ENCODE measurements at regions not wholly inside any gene's neighbourhood (a gene's known extent, or its start where the extent isn't known, plus 50 kb on each side); places are given as distances from the start of the nearest gene placed in this dataset.

DNA sequence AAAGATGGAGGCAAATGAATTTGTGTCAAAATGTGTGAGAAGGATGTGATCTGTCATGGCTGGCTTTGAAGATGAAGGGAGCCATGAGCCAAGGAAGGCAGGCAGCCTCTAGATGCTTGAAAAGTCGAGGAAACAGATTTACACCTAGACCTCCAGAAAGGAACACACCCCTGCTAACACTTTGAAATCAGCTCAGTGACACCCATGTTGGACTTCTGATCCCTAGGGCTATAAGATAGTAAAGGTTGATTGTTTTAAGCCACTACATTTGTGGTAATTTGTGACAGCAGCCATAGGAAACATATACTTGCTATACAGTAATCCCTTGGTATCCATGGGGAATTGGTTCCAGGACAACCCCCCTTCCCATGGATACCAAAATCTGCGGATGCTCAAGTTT, 80.5 kb upstream of the DYRK2 start:
- no peak for TF ChIP-seq ZBTB11 (CRISPR knock-in tag; IDR thresholded peaks at IDR 0.05)
- TF ChIP-seq, protein P1, sequence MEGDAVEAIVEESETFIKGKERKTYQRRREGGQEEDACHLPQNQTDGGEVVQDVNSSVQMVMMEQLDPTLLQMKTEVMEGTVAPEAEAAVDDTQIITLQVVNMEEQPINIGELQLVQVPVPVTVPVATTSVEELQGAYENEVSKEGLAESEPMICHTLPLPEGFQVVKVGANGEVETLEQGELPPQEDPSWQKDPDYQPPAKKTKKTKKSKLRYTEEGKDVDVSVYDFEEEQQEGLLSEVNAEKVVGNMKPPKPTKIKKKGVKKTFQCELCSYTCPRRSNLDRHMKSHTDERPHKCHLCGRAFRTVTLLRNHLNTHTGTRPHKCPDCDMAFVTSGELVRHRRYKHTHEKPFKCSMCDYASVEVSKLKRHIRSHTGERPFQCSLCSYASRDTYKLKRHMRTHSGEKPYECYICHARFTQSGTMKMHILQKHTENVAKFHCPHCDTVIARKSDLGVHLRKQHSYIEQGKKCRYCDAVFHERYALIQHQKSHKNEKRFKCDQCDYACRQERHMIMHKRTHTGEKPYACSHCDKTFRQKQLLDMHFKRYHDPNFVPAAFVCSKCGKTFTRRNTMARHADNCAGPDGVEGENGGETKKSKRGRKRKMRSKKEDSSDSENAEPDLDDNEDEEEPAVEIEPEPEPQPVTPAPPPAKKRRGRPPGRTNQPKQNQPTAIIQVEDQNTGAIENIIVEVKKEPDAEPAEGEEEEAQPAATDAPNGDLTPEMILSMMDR (IDR thresholded peaks at IDR 0.05 in 2 of 3, conservative IDR thresholded peaks at IDR 0.05 in 1 of 3; ENCODE audit: control insufficient read depth in 2 of 3, extremely low read depth in 1 of 3, insufficient read depth in 1 of 3, low read depth in 3 of 3, low read length in 3 of 3): no peak
- no peak for TF ChIP-seq POLR2AphosphoS5 (IDR thresholded peaks at IDR 0.05; ENCODE audit: low read length)
- TF ChIP-seq SRF (IDR thresholded peaks at IDR 0.05; ENCODE audit: low read depth in 2 of 2, low read length in 2 of 2): no peak
- TF ChIP-seq SPI1 (IDR thresholded peaks at IDR 0.05; ENCODE audit: borderline replicate concordance, insufficient read depth, low read depth, low read length): no peak
- TF ChIP-seq YBX1 (IDR thresholded peaks at IDR 0.05): no peak
- TF ChIP-seq DPF2 (IDR thresholded peaks at IDR 0.05): no peak

All from GM12878 (cell line).